GM23338 (cell line): ENCODE measurements at regions not wholly inside any gene's neighbourhood (a gene's known extent, or its start where the extent isn't known, plus 50 kb on each side); places are given as distances from the start of the nearest gene placed in this dataset.
A peak's percentile ranks its signal among the peaks of the same experiment; 100 is the strongest.

Experiments used
- ATAC-seq: fragments of 200-7000 bp; cut with Tn5 transposase; 3 replicates; pipeline ENCODE4 v1.9.1; 2020
- DNase-seq: peaks from one replicate; pipeline ENCODE4 v3.0.0-alpha.2; 2015; ENCODE audit warnings: low spot score
- H2AFZ ChIP-seq: fragments of 200-600 bp; sonication (generic); 2 replicates; pipeline ENCODE4 v1.8.0; 2016; ENCODE audit warnings: antibody characterized with exemption, mild to moderate bottlenecking, moderate library complexity
- H3F3A ChIP-seq: fragments of 200-600 bp; sonication (generic); replicated peaks from 2 replicates; pipeline ENCODE4 v1.8.0; 2017; ENCODE audit warnings: antibody characterized with exemption, mixed run types, low read depth
- H3K27ac ChIP-seq: fragments of 200-600 bp; sonication (generic); 2 replicates; pipeline ENCODE4 v1.6.1; 2016; ENCODE audit warnings: low read depth
- H3K27me3 ChIP-seq: fragments of 200-600 bp; sonication (generic); 2 replicates; pipeline ENCODE4 v1.8.0; 2016; ENCODE audit warnings: mild to moderate bottlenecking, mixed run types, moderate library complexity; ENCODE audit not compliant: insufficient read depth
- H3K36me3 ChIP-seq: fragments of 200-600 bp; sonication (generic); 2 replicates; pipeline ENCODE4 v1.8.0; 2016; ENCODE audit warnings: mild to moderate bottlenecking; ENCODE audit not compliant: insufficient read depth
- H3K4me1 ChIP-seq: fragments of 200-600 bp; sonication (generic); 2 replicates; pipeline ENCODE4 v1.8.0; 2016; ENCODE audit warnings: mild to moderate bottlenecking, moderate library complexity; ENCODE audit not compliant: insufficient read depth
- H3K4me2 ChIP-seq: fragments of 200-600 bp; sonication (generic); 2 replicates; pipeline ENCODE4 v1.7.1; 2017; ENCODE audit warnings: mixed run types
- H3K4me3 ChIP-seq: fragments of 200-600 bp; sonication (generic); 2 replicates; pipeline ENCODE4 v1.6.1; 2016; ENCODE audit warnings: mixed run types
- H3K79me2 ChIP-seq: fragments of 200-600 bp; sonication (generic); replicated peaks from 2 replicates; pipeline ENCODE4 v1.8.0; 2017; ENCODE audit warnings: mild to moderate bottlenecking; ENCODE audit not compliant: insufficient read depth
- H3K9me2 ChIP-seq: fragments of 200-600 bp; sonication (generic); 2 replicates; pipeline ENCODE4 v1.8.0; 2017; ENCODE audit not compliant: insufficient read depth
- H4K20me1 ChIP-seq: fragments of 200-600 bp; sonication (generic); replicated peaks from 2 replicates; pipeline ENCODE4 v1.8.0; 2017; ENCODE audit warnings: mild to moderate bottlenecking; ENCODE audit not compliant: insufficient read depth
- H3K27ac Mint-ChIP-seq: 2 replicates; pipeline ENCODE4 v1.8.0; 2020; ENCODE audit warnings: inconsistent platforms, mild to moderate bottlenecking, moderate library complexity, mixed read lengths
- H3K27me3 Mint-ChIP-seq: 3 replicates; pipeline ENCODE4 v1.8.0; 2022; ENCODE audit warnings: low read depth, mild to moderate bottlenecking, moderate library complexity, mixed read lengths, inconsistent platforms; ENCODE audit not compliant: insufficient read depth, poor library complexity
- H3K36me3 Mint-ChIP-seq: 3 replicates; pipeline ENCODE4 v1.8.0; 2021; ENCODE audit warnings: low read depth, mild to moderate bottlenecking, inconsistent platforms, moderate library complexity, mixed read lengths
- H3K4me1 Mint-ChIP-seq: 3 replicates; pipeline ENCODE4 v1.8.0; 2020; ENCODE audit warnings: mild to moderate bottlenecking, inconsistent platforms, mixed read lengths
- H3K4me3 Mint-ChIP-seq: 3 replicates; pipeline ENCODE4 v1.8.0; 2021; ENCODE audit warnings: moderate library complexity, mild to moderate bottlenecking, inconsistent platforms, mixed read lengths
- H3K9me3 Mint-ChIP-seq: 3 replicates; pipeline ENCODE4 v1.8.0; 2020; ENCODE audit warnings: moderate library complexity, mild to moderate bottlenecking, inconsistent platforms, mixed read lengths
- CTCF ChIP-seq, 2 experiments: fragments of 200-600 bp in 1 of 2; sonication (generic) in 1 of 2; conservative IDR thresholded peaks; 2 replicates each; pipeline versions ENCODE4 v1.5.1 to v1.6.1; 2016 to 2017; ENCODE audit warnings: antibody characterized with exemption in 2 of 2, low read depth in 2 of 2, mild to moderate bottlenecking in 2 of 2, moderate library complexity in 1 of 2
- ETS1 ChIP-seq: IDR thresholded peaks from 2 replicates; pipeline ENCODE4 v1.6.1; 2016; ENCODE audit warnings: antibody characterized with exemption
- EZH2 ChIP-seq: fragments of 200-600 bp; sonication (generic); IDR thresholded peaks from one replicate; pipeline ENCODE4 v1.8.0; 2017; ENCODE audit warnings: antibody characterized with exemption, mild to moderate bottlenecking, low read depth; ENCODE audit not compliant: unreplicated experiment
- JUNB ChIP-seq: IDR thresholded peaks from one replicate; pipeline ENCODE4 v1.6.1; 2016; ENCODE audit warnings: antibody characterized with exemption; ENCODE audit not compliant: unreplicated experiment
- REST ChIP-seq: IDR thresholded peaks from one replicate; pipeline ENCODE4 v1.6.1; 2018; ENCODE audit warnings: antibody characterized with exemption; ENCODE audit not compliant: unreplicated experiment
- STAT1 ChIP-seq: IDR thresholded peaks from one replicate; pipeline ENCODE4 v1.6.1; 2016; ENCODE audit warnings: antibody characterized with exemption; ENCODE audit not compliant: unreplicated experiment
- ZNF114 ChIP-seq: fragments of 250-450 bp; sonication (Bioruptor Pico); IDR thresholded peaks from 2 replicates; pipeline ENCODE4 v1.5.0; 2020; ENCODE audit warnings: mild to moderate bottlenecking, moderate library complexity
- ZNF331 ChIP-seq: fragments of 250-450 bp; sonication (Bioruptor Pico); IDR thresholded peaks from 2 replicates; pipeline ENCODE4 v1.5.0; 2020; ENCODE audit warnings: low read depth, mild to moderate bottlenecking, moderate library complexity
- ZNF462 ChIP-seq: fragments of 250-450 bp; sonication (Bioruptor Pico); IDR thresholded peaks from 2 replicates; pipeline ENCODE4 v1.5.0; 2020; ENCODE audit warnings: mild to moderate bottlenecking, moderate library complexity

DNA sequence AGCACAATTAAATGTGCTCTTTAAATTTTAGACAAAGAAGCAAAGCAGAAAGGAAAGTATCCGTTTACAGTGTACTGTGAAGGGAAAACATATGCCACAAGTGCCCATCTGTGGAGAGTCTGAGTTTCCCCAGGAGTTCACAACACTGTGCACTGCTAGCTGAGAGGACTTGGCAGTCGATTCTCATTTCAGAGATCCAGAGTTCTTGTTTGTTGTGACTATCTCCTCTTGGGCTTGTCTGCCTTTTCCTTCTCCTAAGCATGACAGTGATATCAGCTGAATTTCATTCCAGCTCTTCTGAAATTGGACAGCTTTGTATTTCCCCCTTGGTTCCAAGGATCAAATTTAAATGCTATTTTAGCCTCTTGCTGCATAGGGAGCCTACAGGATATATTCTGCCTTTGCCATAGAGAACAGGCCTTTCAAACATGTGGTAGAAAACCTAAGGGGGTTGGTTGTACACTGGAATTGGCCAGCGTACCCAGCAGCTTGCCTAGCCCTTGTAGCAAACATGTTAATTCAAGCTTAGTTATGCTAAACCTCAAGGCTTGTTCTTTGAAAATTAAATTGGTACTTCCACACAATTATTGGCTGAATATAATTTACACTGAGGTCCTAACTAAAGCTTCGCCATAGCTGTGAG, 259.2 kb upstream of the NOVA1 start:
- Mint-ChIP-seq H3K36me3 (no peaks in the 10 kb centered on the region), H3K27me3 (no peaks in the 10 kb centered on the region), H3K4me3 (no peak overlapping the region), H3K4me1 (no peaks in the 10 kb centered on the region), H3K27ac (no peak overlapping the region), H3K9me3 (no peaks in the 10 kb centered on the region)
- Histone ChIP-seq H2AFZ (0 out of 2 replicates have a peak overlapping the region, but pooled peaks have one; percentile 3), H3K36me3 (no peaks in the 10 kb centered on the region), H3K4me3 (no peak overlapping the region), H3K4me1 (no peaks in the 10 kb centered on the region), H3K79me2 (no peaks in the 10 kb centered on the region), H3K27me3 (no peaks in the 10 kb centered on the region), H3F3A (no peaks in the 10 kb centered on the region), H3K27ac (no peak overlapping the region), H3K9me2 (no peaks in the 10 kb centered on the region), H4K20me1 (no peaks in the 10 kb centered on the region), H3K4me2 (no peak overlapping the region)
- TF ChIP-seq CTCF (conservative IDR thresholded peaks at IDR 0.05; ENCODE audit: low read depth in 2 of 2) (no peak), REST (no peak), EZH2 (no peak), ETS1 (no peak), ZNF331 (CRISPR knock-in tag) (no peak), ZNF114 (no peak), JUNB (no peak), STAT1 (no peak)
- ATAC-seq (no peak), DNase-seq (no peak)

DNA sequence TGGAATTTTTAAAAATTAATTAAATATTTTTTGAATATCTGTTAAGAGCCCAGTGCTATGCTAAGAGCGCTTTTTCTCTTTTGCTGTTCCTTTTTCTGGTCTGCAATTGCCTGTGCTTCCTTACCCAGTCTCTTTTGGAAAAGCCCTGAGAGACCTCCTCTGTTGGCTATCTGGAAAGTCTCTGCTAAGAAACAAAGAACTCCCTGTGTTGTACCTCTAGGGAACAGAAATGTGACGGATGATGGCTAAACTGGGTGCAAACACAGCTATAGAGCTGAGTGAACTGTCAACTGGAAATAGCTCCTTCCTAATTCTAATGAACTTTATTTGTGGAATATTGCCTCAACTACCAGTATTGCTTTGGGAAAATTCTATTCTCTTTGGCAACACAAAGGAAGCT, 261.6 kb upstream of the NOVA1 start:
- ATAC-seq (no peak), DNase-seq (no peak)
- no peak overlapping the region for H3K4me2 ChIP-seq
- H3K27ac ChIP-seq, result no peak overlapping the region
- no peaks in the 10 kb centered on the region for H3K27me3 Mint-ChIP-seq
- H3K9me3 Mint-ChIP-seq, result no peaks in the 10 kb centered on the region
- no peaks in the 10 kb centered on the region for H4K20me1 ChIP-seq
- no peaks in the 10 kb centered on the region for H3F3A ChIP-seq
- no peaks in the 10 kb centered on the region for H3K27me3 ChIP-seq
- H3K36me3 ChIP-seq, result no peaks in the 10 kb centered on the region
- no peaks in the 10 kb centered on the region for H3K4me1 ChIP-seq
- no peak overlapping the region for H3K4me3 Mint-ChIP-seq
- H3K4me3 ChIP-seq, result no peak overlapping the region
- no peaks in the 10 kb centered on the region for H3K9me2 ChIP-seq
- H2AFZ ChIP-seq, result no peak overlapping the region
- no peaks in the 10 kb centered on the region for H3K4me1 Mint-ChIP-seq
- H3K79me2 ChIP-seq, result no peaks in the 10 kb centered on the region
- no peak overlapping the region for H3K27ac Mint-ChIP-seq
- H3K36me3 Mint-ChIP-seq, result no peaks in the 10 kb centered on the region
- TF ChIP-seq ZNF462 (CRISPR knock-in tag) (no peak), STAT1 (no peak)
